Colonic mucosa (tissue), 4 donors: ENCODE measurements at regions not wholly inside any gene's neighbourhood (a gene's known extent, or its start where the extent isn't known, plus 50 kb on each side); places are given as distances from the start of the nearest gene placed in this dataset.
"Not testable (repeated sequence)": the region's sequence is repeated elsewhere in the genome, so short reads cannot be mapped to it uniquely, and the experiment has no call there.

Experiments
- DNase-seq: peaks from one replicate; pipeline ENCODE4 v3.0.0-alpha.2; 2020
- H3K27ac ChIP-seq: fragments of 200-600 bp; one replicate; pipeline ENCODE4 v1.8.0; 2021
- H3K27me3 ChIP-seq: fragments of 200-600 bp; one replicate; pipeline ENCODE4 v1.8.0; 2021
- H3K36me3 ChIP-seq: fragments of 200-600 bp; one replicate; pipeline ENCODE4 v1.8.0; 2021
- H3K4me1 ChIP-seq: fragments of 200-600 bp; one replicate; pipeline ENCODE4 v1.8.0; 2021; ENCODE audit warnings: mild to moderate bottlenecking
- H3K4me3 ChIP-seq: fragments of 200-600 bp; one replicate; pipeline ENCODE4 v1.8.0; 2021
- H3K9ac ChIP-seq, 2 donors: one replicate each; pipeline ENCODE4 v1.7.0; 2013; ENCODE audit warnings: control low read depth in 2 of 2, low read depth in 2 of 2, low read length in 2 of 2
- H3K9me3 ChIP-seq: fragments of 200-600 bp; one replicate; pipeline ENCODE4 v1.8.0; 2021
- CTCF ChIP-seq: fragments of 200-600 bp; IDR thresholded peaks from one replicate; pipeline ENCODE4 v1.8.0; 2022; ENCODE audit warnings: antibody characterized with exemption, mild to moderate bottlenecking
- intact Hi-C: fragments of 100-400 bp; cut with DNase I; formaldehyde crosslinking; loops from one replicate; pipeline ENCODE4 v1.14.1; 2022
- donor health status: healthy.
- donor health status: DM: no; HTN: no; CAD: no.
- donor health status: DM: no; HTN: no; CAD: no.

GRCh38 chr7:130953196-130953595 is 219.2 kb upstream of the KLF14 start:
- no peaks in the 10 kb centered on the region for H3K9me3 ChIP-seq
- no peak for TF ChIP-seq CTCF
- intact Hi-C loops: no loop called here
- no peak overlapping the region for H3K9ac ChIP-seq
- DNase-seq: no peak
- no peak overlapping the region for H3K27ac ChIP-seq
- H3K27me3 ChIP-seq: no peaks in the 10 kb centered on the region
- H3K4me1 ChIP-seq: no peaks in the 10 kb centered on the region
- H3K36me3 ChIP-seq: no peaks in the 10 kb centered on the region
- H3K4me3 ChIP-seq: no peak overlapping the region

GRCh38 chr7:130954918-130955564 is 221.0 kb upstream of the KLF14 start:
- DNase-seq: no peak
- no peak overlapping the region for H3K9ac ChIP-seq
- TF ChIP-seq CTCF: no peak
- no peaks in the 10 kb centered on the region for H3K9me3 ChIP-seq
- H3K4me3 ChIP-seq: no peak overlapping the region
- no peaks in the 10 kb centered on the region for H3K36me3 ChIP-seq
- no peaks in the 10 kb centered on the region for H3K27me3 ChIP-seq
- intact Hi-C loops: no loop called here
- no peak overlapping the region for H3K27ac ChIP-seq
- no peaks in the 10 kb centered on the region for H3K4me1 ChIP-seq

- TF ChIP-seq CTCF: no peak
- H3K9ac ChIP-seq: no peak overlapping the region
- H3K27me3 ChIP-seq: no peaks in the 10 kb centered on the region
- DNase-seq: no peak
- no peaks in the 10 kb centered on the region for H3K4me1 ChIP-seq
- H3K27ac ChIP-seq: no peak overlapping the region
- no peaks in the 10 kb centered on the region for H3K9me3 ChIP-seq
- intact Hi-C loops: no loop called here
- H3K36me3 ChIP-seq: no peaks in the 10 kb centered on the region
- no peak overlapping the region for H3K4me3 ChIP-seq
Measured at GRCh38 chr7:130955565-130955919, 221.5 kb upstream of the KLF14 start.

- intact Hi-C loops: no loop called here
- Histone ChIP-seq H3K4me3 (no peak overlapping the region), H3K9ac (peak overlapping the region; percentile 3 to 46), H3K27ac (peak overlapping the region; percentile 9), H3K9me3 (no peaks in the 10 kb centered on the region), H3K4me1 (no peaks in the 10 kb centered on the region), H3K27me3 (no peaks in the 10 kb centered on the region), H3K36me3 (no peaks in the 10 kb centered on the region)
- TF ChIP-seq CTCF: no peak
- DNase-seq: no peak
Measured at GRCh38 chr7:130956417-130957136, 222.6 kb upstream of the KLF14 start.

- Histone ChIP-seq H3K9me3 (no peaks in the 10 kb centered on the region), H3K4me1 (no peaks in the 10 kb centered on the region), H3K36me3 (no peaks in the 10 kb centered on the region), H3K27ac (peak overlapping the region; percentile 9), H3K9ac (no peak overlapping the region), H3K4me3 (no peak overlapping the region), H3K27me3 (no peaks in the 10 kb centered on the region)
- DNase-seq: no peak
- intact Hi-C loops: no loop called here
- no peak for TF ChIP-seq CTCF
Measured at GRCh38 chr7:130957137-130957513, 223.1 kb upstream of the KLF14 start.

- H3K27ac ChIP-seq: peak overlapping the region; percentile 13
- H3K4me1 ChIP-seq: not testable (repeated sequence)
Measured at GRCh38 chr7:130957722-130958435, 223.9 kb upstream of the KLF14 start.

More at GRCh38 chr7:130957722-130958435, 223.9 kb upstream of the KLF14 start:
- intact Hi-C loops, H3K9ac ChIP-seq, H3K4me3 ChIP-seq, DNase-seq, H3K27me3 ChIP-seq, H3K9me3 ChIP-seq, H3K36me3 ChIP-seq: not testable (repeated sequence)
